ENCODE measurements at regions not wholly inside any gene's neighbourhood (a gene's known extent, or its start where the extent isn't known, plus 50 kb on each side); places are given as distances from the start of the nearest gene placed in this dataset.

DNA sequence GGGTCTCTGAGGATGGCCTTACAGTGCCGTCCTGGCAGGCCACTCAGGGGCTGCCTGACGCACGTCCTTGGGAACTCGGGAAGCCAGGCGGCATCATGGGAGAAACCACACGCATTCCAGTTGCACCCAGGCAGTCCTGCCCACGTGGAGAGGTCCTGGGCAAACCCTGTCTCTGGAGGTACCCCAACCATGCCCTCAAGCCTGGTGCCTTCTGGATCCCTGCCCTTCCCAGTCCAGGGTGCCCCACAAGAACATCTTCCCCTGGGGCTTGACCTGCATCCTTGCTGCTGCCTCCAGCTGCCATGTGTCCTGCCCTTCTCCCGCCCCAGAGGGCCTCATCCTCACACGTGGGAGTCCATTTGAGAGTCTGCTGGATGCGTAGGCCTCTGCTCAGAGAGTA, 200.3 kb upstream of the PPP2R2D start:
- Histone ChIP-seq H4K20me1 (ENCODE audit: insufficient read depth, low read length) (no peaks in the 10 kb centered on the region), H3K27me3 (ENCODE audit: control insufficient read depth in 1 of 2, insufficient read depth in 2 of 2, low read length in 2 of 2) (peaks cover 0 to 5% of the 10 kb centered on the region in 2 experiments; a peak in 2 of 5 replicates), H3K9ac (ENCODE audit: insufficient read depth, low read depth, low read length) (no peak overlapping the region), H3K9me3 (ENCODE audit: low read length) (no peaks in the 10 kb centered on the region), H3K4me1 (ENCODE audit: insufficient read depth, low read length) (no peaks in the 10 kb centered on the region), H3K79me2 (ENCODE audit: insufficient read depth, low read length) (no peaks in the 10 kb centered on the region), H3K36me3 (replicated peaks in 1 of 2; ENCODE audit: control insufficient read depth in 1 of 2, insufficient read depth in 2 of 2, low read length in 2 of 2) (no peaks in the 10 kb centered on the region), H3K4me2 (ENCODE audit: low read depth, low read length) (no peak overlapping the region), H2AFZ (ENCODE audit: low read length) (no peak overlapping the region), H3K27ac (ENCODE audit: extremely low read length, insufficient read depth, low read length) (no peak overlapping the region), H3K4me3 (replicated peaks in 1 of 3; ENCODE audit: insufficient read depth in 1 of 3, low read depth in 2 of 3, low read length in 3 of 3) (no peak overlapping the region)
- DNase-seq (ENCODE audit: low spot score) (no peak), FAIRE-seq (no peak), ATAC-seq (no peak)
- intact Hi-C loops (cut with micrococcal nuclease; ENCODE audit: unreplicated experiment), result no loop called here
- 0% methylated on average over 3 of the region's 10 CpGs for WGBS (ENCODE audit: low lambda C conversion rate)
- POLR2A ChIA-PET, result no interaction called here
- TF ChIP-seq ZNF20 (CRISPR knock-in tag; IDR thresholded peaks at IDR 0.05), result no peak
- TF ChIP-seq, protein P1, sequence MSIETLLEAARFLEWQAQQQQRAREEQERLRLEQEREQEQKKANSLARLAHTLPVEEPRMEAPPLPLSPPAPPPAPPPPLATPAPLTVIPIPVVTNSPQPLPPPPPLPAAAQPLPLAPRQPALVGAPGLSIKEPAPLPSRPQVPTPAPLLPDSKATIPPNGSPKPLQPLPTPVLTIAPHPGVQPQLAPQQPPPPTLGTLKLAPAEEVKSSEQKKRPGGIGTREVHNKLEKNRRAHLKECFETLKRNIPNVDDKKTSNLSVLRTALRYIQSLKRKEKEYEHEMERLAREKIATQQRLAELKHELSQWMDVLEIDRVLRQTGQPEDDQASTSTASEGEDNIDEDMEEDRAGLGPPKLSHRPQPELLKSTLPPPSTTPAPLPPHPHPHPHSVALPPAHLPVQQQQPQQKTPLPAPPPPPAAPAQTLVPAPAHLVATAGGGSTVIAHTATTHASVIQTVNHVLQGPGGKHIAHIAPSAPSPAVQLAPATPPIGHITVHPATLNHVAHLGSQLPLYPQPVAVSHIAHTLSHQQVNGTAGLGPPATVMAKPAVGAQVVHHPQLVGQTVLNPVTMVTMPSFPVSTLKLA (IDR thresholded peaks at IDR 0.05), result 0 out of 2 replicates have a peak, but pooled peaks have one; percentile 23
- CTCF ChIA-PET (ENCODE audit: low intra/inter-chr PET ratio, low total read pairs), result no interaction called here
- no TSS peak for BruUV-seq (replicated peaks)
- in situ Hi-C loops (cut with HindIII; ENCODE audit: extremely low pct_ligation_motif_present, low pct_unique_long_range_greater_than_20kb), result no loop called here

DNA sequence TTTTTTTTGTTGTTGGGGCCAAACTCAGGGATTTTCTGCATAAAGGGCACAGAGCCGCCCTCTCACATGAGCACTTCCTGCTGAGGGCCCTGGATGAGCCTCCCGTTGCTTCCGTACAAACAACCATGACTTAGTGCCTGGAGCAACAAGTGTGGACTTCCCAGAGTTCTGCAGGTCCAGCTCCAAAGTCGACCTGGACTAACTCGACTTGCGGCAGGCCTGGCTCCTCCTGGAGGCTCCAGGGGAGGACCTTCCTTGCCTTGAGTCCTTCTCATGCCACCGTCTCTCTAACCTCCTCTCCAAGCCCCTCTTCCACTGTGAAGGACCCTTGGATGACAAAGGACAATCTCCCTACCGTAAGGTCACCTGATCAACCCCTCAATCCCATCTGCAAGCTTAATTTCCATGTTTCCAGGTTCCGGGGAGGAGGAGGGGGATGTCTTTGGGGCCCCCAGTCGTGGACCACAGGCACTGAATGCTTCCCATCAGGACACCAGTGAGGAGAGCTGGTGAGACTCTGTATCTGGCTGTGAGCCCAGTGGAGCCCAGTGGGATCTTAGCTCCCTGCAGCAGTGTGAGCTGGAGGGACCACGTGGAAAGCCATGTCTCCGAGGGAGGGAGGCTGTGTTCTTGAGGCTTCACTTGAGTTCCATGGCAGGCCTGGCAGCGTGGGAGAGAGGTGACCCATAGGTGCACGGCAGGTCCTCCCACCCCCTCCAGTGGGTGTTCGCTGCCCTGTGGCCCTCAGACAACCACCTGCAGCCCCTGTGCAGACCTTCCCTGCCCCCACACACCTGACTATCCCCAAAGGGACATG, 199.5 kb upstream of the PPP2R2D start:
- CTCF ChIA-PET (ENCODE audit: low intra/inter-chr PET ratio, low total read pairs), result no interaction called here
- no peaks in the 10 kb centered on the region for H3K79me2 ChIP-seq (ENCODE audit: insufficient read depth, low read length)
- no peak overlapping the region for H2AFZ ChIP-seq (ENCODE audit: low read length)
- no peak overlapping the region for H3K4me2 ChIP-seq (ENCODE audit: low read depth, low read length)
- H3K27ac ChIP-seq (ENCODE audit: extremely low read length, insufficient read depth, low read length), result no peak overlapping the region
- no peak overlapping the region for H3K4me3 ChIP-seq (replicated peaks in 1 of 3; ENCODE audit: insufficient read depth in 1 of 3, low read depth in 2 of 3, low read length in 3 of 3)
- H4K20me1 ChIP-seq (ENCODE audit: insufficient read depth, low read length), result no peaks in the 10 kb centered on the region
- no TSS peak for BruUV-seq (replicated peaks)
- no peaks in the 10 kb centered on the region for H3K4me1 ChIP-seq (ENCODE audit: insufficient read depth, low read length)
- no peak overlapping the region for H3K9ac ChIP-seq (ENCODE audit: insufficient read depth, low read depth, low read length)
- DNase-seq (ENCODE audit: low spot score), result no peak
- WGBS (ENCODE audit: low lambda C conversion rate), result 15% methylated on average over 12 of the region's 15 CpGs
- ATAC-seq, result no peak
- in situ Hi-C loops (cut with HindIII; ENCODE audit: extremely low pct_ligation_motif_present, low pct_unique_long_range_greater_than_20kb) (no loop called here), intact Hi-C loops (cut with micrococcal nuclease; ENCODE audit: unreplicated experiment) (no loop called here)
- FAIRE-seq, result no peak
- H3K36me3 ChIP-seq (replicated peaks in 1 of 2; ENCODE audit: control insufficient read depth in 1 of 2, insufficient read depth in 2 of 2, low read length in 2 of 2), result no peaks in the 10 kb centered on the region
- POLR2A ChIA-PET, result no interaction called here
- peaks cover 0 to 3% of the 10 kb centered on the region in 2 experiments; a peak in 2 of 5 replicates for H3K27me3 ChIP-seq (ENCODE audit: control insufficient read depth in 1 of 2, insufficient read depth in 2 of 2, low read length in 2 of 2)
- peaks cover 2% of the 10 kb centered on the region; the same call in 1 of the 2 replicates for H3K9me3 ChIP-seq (ENCODE audit: low read length)
- TF ChIP-seq PTBP1 (IDR thresholded peaks at IDR 0.05; ENCODE audit: low read depth, low read length, poor library complexity, severe bottlenecking) (no peak), MTA3 (CRISPR knock-in tag; IDR thresholded peaks at IDR 0.05) (no peak), ZNF138 (CRISPR knock-in tag; IDR thresholded peaks at IDR 0.05; ENCODE audit: low read depth) (no peak), ZNF879 (CRISPR knock-in tag; IDR thresholded peaks at IDR 0.05) (no peak), ZNF761 (CRISPR knock-in tag; conservative IDR thresholded peaks at IDR 0.05) (no peak)
- TF ChIP-seq, protein P2, sequence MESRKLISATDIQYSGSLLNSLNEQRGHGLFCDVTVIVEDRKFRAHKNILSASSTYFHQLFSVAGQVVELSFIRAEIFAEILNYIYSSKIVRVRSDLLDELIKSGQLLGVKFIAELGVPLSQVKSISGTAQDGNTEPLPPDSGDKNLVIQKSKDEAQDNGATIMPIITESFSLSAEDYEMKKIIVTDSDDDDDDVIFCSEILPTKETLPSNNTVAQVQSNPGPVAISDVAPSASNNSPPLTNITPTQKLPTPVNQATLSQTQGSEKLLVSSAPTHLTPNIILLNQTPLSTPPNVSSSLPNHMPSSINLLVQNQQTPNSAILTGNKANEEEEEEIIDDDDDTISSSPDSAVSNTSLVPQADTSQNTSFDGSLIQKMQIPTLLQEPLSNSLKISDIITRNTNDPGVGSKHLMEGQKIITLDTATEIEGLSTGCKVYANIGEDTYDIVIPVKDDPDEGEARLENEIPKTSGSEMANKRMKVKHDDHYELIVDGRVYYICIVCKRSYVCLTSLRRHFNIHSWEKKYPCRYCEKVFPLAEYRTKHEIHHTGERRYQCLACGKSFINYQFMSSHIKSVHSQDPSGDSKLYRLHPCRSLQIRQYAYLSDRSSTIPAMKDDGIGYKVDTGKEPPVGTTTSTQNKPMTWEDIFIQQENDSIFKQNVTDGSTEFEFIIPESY (CRISPR knock-in tag; IDR thresholded peaks at IDR 0.05), result no peak
- TF ChIP-seq, protein P3, sequence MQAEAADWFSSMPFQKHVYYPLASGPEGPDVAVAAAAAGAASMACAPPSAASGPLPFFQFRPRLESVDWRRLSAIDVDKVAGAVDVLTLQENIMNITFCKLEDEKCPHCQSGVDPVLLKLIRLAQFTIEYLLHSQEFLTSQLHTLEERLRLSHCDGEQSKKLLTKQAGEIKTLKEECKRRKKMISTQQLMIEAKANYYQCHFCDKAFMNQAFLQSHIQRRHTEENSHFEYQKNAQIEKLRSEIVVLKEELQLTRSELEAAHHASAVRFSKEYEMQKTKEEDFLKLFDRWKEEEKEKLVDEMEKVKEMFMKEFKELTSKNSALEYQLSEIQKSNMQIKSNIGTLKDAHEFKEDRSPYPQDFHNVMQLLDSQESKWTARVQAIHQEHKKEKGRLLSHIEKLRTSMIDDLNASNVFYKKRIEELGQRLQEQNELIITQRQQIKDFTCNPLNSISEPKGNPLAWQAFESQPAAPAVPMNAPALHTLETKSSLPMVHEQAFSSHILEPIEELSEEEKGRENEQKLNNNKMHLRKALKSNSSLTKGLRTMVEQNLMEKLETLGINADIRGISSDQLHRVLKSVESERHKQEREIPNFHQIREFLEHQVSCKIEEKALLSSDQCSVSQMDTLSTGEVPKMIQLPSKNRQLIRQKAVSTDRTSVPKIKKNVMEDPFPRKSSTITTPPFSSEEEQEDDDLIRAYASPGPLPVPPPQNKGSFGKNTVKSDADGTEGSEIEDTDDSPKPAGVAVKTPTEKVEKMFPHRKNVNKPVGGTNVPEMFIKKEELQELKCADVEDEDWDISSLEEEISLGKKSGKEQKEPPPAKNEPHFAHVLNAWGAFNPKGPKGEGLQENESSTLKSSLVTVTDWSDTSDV (CRISPR knock-in tag; IDR thresholded peaks at IDR 0.05), result no peak
- TF ChIP-seq, protein P4, sequence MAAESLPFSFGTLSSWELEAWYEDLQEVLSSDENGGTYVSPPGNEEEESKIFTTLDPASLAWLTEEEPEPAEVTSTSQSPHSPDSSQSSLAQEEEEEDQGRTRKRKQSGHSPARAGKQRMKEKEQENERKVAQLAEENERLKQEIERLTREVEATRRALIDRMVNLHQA (CRISPR knock-in tag; IDR thresholded peaks at IDR 0.05), result no peak
